GM18951 (cell line): ENCODE measurements at regions not wholly inside any gene's neighbourhood (a gene's known extent, or its start where the extent isn't known, plus 50 kb on each side); places are given as distances from the start of the nearest gene placed in this dataset.

Experiments used
- POLR2A ChIP-seq: IDR thresholded peaks from 4 replicates; pipeline ENCODE4 v1.6.1; 2011; ENCODE audit warnings: mild to moderate bottlenecking; ENCODE audit not compliant: insufficient read length, insufficient read depth; ENCODE audit errors: extremely low read depth
- in situ Hi-C: fragments of 300-500 bp; cut with MboI; formaldehyde crosslinking; loops from one replicate; pipeline ENCODE4 v1.12.0; 2022; ENCODE audit warnings: low sequenced_read_pairs, mixed read lengths, inconsistent platforms; ENCODE audit not compliant: unreplicated experiment

DNA sequence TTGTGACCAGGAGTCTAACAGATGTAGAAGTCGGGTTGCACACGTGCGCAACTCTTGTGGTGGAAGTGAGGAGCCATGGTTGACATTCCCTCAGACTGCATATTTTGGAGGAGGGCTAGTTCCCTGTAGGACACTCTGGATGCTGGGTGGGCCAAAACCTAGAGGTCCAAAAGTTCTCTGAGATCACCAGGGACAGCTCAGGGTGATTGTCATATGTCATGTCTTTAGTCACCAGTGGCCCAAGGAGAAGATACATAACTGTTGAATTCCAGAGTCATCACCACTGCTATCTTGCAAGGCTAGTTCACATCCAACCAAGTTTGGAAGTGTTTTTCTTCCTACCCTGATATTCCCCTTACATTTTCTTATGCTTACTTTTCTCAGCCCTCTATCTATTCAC, 95.2 kb upstream of the C3orf80 start:
- in situ Hi-C loops: no loop called here
- TF ChIP-seq POLR2A: no peak

DNA sequence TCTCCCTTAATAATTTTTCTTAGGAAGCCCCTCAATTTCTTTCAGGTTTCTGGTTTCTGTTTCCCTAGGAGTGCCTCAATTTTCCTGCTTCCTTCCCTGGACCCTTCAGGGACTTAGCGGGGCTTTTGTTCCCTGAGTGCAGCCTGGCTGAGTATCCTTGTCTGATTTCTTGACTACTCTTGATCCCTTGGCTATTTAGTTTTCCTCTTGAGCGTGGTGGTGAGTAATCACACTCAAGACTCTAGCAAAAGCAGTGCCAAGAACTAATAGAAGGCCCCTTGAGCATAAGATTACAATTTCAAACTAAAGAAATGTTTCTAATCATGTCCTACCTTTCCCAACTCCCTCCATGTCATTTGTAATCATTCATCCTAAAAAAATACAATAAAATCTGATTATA, 94.3 kb upstream of the C3orf80 start:
- TF ChIP-seq POLR2A: no peak
- in situ Hi-C loops: no loop called here

DNA sequence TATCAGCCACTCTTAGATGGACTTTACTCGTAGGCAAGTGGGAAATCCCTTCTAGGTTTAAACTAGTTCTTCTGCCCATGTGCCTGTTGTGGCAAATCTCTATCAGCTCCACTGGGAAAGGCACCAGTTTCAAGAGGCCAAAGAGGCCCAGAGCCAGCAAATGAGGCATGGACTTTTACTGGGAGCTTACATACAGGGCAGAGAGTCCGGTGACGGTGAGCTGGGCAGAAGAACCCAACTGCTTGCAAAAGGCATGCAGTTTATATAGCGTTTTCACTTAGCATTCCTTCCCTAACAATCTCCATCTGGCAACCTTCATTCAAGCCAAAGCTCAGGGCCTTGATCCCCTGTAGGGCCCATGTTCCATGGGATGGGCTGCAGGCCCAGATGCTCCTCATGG, 93.0 kb upstream of the C3orf80 start:
- in situ Hi-C loops: no loop called here
- no peak for TF ChIP-seq POLR2A

DNA sequence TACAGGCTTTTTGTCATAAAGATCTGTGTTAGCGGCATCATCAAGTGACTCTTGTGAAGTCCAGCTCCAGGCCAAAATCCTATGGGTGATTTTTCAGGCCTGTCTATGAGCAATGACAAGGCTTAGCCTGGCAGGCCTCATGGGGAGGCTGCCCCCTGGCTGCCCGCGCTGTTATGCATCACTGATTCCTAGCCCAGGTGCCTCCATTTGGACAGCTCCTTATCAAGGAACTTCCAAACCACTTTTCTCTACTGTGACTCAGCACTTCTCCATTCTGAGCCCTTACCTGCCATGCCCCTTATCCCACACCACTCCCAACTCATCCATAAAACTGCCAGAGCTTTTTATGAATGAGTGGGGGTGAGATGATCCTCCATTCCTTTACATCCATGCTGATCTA, 91.5 kb upstream of the C3orf80 start:
- TF ChIP-seq POLR2A: no peak
- in situ Hi-C loops: no loop called here

DNA sequence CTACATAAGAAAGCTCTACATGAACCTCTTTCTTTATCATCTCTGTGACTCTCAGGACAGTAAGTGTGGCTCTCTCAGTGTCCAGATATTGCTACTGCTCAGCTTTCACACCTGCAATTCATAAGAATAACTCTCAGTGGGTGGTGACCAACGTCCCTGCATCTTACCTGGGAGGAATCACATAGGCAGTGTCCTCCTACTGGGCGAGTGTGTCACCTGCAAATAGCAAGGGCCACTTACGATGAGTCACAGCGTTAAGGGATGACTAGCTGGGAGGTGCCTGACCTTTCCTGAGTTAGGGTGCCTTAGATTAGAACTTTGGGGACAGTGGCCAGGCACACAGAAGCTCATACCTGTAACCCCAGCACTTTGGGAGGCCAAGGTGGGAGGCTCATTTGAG, 90.8 kb upstream of the C3orf80 start:
- TF ChIP-seq POLR2A: no peak

DNA sequence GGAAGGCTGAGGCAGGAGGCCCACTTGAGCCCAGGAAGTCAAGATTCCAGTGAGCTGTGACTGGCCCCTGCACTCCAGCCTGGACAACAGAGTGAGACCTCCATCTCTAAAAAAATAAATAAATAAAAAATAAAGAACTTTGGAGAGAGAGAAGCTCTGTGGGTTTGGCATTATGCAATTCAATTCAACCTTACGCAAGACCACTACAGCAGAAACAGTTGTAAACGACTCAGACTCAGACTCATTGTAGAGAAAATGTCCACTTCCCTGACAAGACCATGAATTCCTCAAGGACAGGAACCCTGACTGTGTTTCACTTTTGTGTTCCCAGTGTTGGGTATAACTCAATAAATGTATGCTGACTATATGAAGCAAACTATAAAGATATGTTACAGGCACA, 90.3 kb upstream of the C3orf80 start:
- TF ChIP-seq POLR2A: no peak
- in situ Hi-C loops: no loop called here

More for the DNA sequence above, 90.8 kb upstream of the C3orf80 start:
- in situ Hi-C loops: no loop called here

DNA sequence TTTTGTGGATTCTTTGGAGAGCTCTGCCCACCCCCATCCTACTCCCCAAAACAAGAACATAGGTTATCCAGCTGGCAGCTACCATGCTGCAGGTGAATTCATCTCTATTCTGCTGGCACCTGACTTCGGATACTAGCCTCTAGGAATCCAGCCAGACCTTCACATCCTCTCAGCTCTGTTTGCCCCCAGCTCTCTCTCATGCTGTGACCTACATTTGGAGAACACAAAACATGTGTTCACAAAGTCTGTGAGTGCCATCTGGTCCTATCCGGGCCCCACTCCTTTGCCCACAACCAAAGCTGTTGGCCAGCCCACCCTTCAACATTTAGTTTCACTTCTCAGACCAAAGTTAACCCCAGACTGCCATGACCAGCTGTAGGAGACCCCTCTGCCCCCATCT, 89.4 kb upstream of the C3orf80 start:
- in situ Hi-C loops: no loop called here

DNA sequence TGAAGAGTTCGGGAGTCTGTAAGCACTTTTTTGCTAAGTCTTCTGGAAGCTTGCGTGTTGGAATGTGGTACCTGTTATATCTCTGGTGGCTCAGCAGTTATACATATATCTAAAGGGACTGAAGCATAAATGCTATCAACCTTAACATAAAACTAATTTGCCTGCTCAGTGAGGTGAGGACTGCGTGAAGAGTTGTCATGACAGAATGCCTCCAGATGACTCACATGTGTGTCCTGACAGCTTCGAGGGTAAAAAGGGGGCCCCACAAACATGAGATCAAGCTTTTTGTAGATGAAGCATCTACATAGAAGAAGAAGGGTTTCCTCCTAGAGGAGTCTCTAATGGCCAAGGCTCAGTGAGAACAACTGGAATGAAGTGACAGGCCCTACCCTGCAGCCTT, 88.8 kb upstream of the C3orf80 start:
- in situ Hi-C loops: no loop called here
- TF ChIP-seq POLR2A: no peak

More for the DNA sequence above, 89.4 kb upstream of the C3orf80 start:
- no peak for TF ChIP-seq POLR2A

DNA sequence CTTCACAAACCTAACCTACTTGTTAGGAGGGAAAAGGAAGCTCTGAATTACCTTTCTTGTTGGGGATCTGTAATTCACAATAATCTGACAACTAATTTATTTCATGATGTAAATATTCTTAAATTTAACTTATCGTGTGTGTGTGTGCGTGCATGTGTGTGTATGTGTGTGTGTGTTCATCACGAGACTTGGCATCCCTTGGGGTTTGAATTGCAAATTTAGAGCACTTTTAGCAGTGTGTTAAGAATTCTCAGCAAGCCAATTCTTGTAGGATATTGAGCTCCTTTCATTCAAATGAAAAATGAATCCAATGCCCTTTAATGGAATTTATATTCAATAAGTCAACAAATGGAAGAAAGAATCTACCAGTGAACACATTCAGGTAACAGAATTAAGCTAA, 85.9 kb upstream of the C3orf80 start:
- TF ChIP-seq POLR2A: no peak
- in situ Hi-C loops: no loop called here

DNA sequence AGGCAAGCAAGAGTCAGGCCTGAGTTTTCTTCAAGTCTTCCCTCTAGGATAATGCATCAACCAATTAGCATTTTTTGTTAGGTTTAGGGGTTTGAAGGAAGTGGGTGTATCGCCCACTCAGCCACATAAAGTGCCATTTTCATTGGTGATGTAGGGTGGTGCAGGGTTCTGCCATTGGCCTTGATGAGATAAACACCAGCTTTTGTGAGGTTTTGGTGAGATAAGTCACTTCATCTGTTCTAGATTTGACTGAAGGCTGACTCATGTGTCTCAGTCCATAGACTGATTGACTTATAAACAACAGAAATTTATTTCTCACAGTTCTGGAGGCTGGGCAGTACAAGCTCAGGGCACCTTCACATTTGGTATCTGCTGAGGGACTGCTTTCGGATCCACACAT, 84.5 kb upstream of the C3orf80 start:
- no peak for TF ChIP-seq POLR2A
- in situ Hi-C loops: no loop called here

DNA sequence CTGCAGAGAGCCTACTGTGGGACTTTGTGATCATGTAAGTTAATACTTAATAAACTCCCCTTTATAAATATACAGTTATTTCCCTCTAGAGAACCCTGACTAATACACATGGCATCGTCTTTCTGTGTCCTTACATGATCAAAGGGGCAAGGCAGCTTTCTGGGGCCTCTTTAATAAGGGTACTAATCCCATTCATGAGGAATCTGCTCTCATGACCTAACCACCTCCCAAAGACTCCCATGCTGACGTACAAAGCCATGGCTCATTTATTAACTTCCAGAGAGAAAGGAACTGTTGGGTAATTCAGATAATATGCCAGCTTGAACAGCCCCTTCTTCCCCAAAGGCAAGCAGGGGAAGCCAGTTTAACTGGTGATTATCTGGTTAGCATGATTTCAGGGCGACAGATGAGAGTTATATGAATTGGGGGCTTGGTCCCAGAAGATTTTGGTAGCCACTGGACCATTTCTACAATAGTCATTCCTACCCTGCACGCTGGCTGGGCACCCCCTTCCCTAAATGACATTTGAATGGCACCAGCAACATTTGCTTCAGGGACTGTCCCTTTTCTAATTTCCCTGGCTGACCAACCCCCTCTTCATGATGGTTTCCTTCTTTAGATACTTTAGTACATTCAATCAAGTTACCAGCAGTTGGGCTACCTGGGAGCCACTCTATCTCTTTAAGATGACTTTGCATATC, 83.6 kb upstream of the C3orf80 start:
- no peak for TF ChIP-seq POLR2A
- in situ Hi-C loops: no loop called here

DNA sequence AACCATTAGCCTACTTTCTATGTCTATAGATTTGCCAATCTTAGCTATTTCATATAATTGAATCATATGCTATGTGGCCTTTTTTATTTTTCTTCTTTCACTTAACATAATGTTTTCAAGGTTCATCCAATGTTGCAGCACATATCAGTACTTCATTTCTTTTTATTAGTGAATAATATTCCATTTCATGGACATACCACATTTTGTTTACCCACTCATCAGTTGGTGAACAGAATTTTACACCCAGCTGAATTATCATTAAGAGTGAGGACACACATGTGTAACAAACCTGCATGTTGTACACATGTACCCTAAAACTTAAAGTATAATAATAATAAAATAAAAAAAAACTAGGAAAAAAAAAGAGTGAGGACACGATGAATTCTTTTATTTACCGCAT, 81.7 kb upstream of the C3orf80 start:
- no peak for TF ChIP-seq POLR2A
- in situ Hi-C loops: no loop called here

DNA sequence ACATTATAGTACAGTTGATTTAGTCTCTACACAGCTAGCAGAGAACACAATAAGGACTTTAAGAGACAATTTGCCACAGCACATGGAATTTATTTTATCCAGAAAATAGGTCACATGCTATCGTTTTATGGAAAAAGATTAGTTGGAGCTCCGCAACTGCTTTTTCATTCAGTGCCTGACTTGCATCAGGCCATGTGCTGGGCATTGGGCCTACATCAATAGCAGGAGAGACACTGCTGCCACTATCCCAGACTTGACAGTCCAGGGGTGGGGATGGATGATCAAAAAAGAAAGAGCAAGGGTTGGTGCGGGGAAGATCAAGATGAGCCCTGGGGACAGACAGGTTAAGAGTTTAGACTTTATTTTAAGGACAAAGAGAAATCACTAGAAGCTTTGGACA, 75.2 kb upstream of the C3orf80 start:
- TF ChIP-seq POLR2A: no peak
- in situ Hi-C loops: no loop called here

DNA sequence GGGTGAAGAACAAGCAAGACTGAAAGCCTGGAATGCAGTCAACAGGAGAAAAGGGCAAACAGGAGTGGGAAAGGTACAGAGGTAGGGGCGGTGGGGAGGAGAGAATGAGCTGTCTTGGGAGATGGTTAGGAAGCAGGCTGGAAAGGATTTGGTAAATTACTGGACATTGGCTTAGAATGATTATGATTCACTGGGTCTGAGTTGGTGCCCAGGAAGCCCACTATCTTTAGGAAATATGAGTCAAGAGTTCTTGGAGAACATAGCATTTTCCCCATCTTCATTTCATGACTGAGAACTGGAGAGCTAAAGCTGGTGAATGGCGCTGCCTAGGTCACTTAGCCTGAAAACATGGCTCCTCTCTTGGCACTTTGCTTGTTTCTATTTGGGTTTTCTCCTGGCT, 74.7 kb upstream of the C3orf80 start:
- in situ Hi-C loops: no loop called here
- no peak for TF ChIP-seq POLR2A

DNA sequence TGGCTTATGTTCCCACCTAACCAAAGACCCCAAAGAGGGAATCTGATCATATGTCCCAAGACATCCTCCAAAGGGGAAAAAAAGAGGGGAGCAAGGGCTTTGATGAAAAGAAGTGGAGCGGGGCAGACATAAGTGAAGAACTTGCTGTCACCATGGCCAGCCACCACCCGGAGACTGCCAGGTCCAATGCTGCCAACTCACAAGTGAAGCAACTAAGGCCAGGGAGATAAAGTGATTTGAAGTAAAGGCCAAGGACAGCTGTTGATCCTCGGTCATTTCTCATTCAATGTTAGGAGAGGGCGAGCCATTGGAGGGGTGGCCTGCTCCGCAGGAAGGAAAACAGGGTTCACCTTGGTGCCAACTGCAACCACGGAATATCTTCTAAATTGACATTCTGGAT, 72.6 kb upstream of the C3orf80 start:
- TF ChIP-seq POLR2A: no peak
- in situ Hi-C loops: no loop called here

DNA sequence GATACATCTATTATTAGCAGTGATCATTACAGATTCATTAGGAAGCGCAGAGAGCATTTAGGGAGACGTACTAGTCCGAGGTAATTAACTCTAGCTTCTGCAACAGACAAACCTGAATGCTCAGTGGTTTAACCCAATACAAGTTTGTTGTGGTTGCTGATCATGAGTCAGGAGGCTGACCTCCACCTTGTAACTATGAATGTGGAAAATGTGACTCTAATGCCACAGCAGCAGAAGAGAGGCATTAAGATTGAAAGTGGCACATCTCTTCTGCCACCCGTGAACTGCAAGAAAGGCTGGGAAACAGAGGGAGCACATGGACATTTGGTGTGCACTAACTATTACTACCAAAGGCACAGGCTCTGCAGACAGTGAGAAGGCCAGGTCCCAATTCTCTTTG, 71.2 kb upstream of the C3orf80 start:
- in situ Hi-C loops: no loop called here
- no peak for TF ChIP-seq POLR2A

DNA sequence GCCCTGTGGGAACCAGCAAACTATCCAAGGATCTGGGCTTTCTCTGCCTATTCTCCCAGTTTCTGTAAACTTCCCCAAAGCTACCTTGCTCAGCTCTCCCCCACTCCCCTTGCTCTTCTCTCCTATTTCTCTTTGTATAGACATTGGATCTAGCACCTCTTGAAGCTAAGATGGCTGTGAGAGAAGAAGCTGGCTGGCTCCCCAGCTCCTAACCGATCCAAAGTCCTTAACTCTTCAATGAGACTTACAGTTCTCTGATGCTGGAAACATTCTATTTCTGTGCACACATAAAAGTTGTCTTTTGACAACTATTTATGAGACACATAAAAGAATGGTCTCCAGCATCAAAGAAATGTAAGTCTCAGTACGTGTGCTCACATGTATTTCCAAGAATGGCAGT, 70.6 kb upstream of the C3orf80 start:
- no peak for TF ChIP-seq POLR2A
- in situ Hi-C loops: no loop called here
